Neural cell (in vitro differentiated cells): ENCODE measurements at regions not wholly inside any gene's neighbourhood (a gene's known extent, or its start where the extent isn't known, plus 50 kb on each side); places are given as distances from the start of the nearest gene placed in this dataset.

Experiments used
- H2AFZ ChIP-seq: fragments of 200-600, 300-800 bp; sonication (generic), shearing (Covaris generic); 2 replicates; pipeline ENCODE4 v1.6.0; 2014; ENCODE audit warnings: low read depth, mild to moderate bottlenecking, antibody characterized with exemption, low read length, moderate library complexity
- H3F3A ChIP-seq: fragments of 200-600 bp; shearing (Covaris generic); 2 replicates; pipeline ENCODE4 v1.6.1; 2016; ENCODE audit warnings: mild to moderate bottlenecking, moderate library complexity, mixed read lengths, antibody characterized with exemption, low read length; ENCODE audit not compliant: insufficient read depth, poor library complexity, severe bottlenecking
- H3K27ac ChIP-seq: fragments of 200-600, 300-800 bp; sonication (generic), shearing (Covaris generic); 2 replicates; pipeline ENCODE4 v1.5.1; 2014; ENCODE audit warnings: mild to moderate bottlenecking, low read length, moderate library complexity
- H3K27me3 ChIP-seq: fragments of 300-800, 200-600 bp; sonication (generic), shearing (Covaris generic); 2 replicates; pipeline ENCODE4 v1.6.0; 2014; ENCODE audit warnings: mild to moderate bottlenecking, low read depth, low read length, moderate library complexity; ENCODE audit not compliant: insufficient read depth
- H3K36me3 ChIP-seq: fragments of 300-800, 200-600 bp; sonication (generic), shearing (Covaris generic); 2 replicates; pipeline ENCODE4 v1.5.1; 2014; ENCODE audit warnings: mild to moderate bottlenecking, antibody characterized with exemption, low read length, moderate library complexity; ENCODE audit not compliant: insufficient read depth
- H3K4me2 ChIP-seq: fragments of 300-800, 200-600 bp; sonication (generic), shearing (Covaris generic); 2 replicates; pipeline ENCODE4 v1.6.0; 2014; ENCODE audit warnings: mild to moderate bottlenecking, low read length
- H3K4me3 ChIP-seq: fragments of 300-800, 200-600 bp; sonication (generic), shearing (Covaris generic); 2 replicates; pipeline ENCODE4 v1.5.1; 2014; ENCODE audit warnings: mild to moderate bottlenecking, low read length, moderate library complexity
- H3K79me2 ChIP-seq: fragments of 200-600 bp; shearing (Covaris generic); replicated peaks from 2 replicates; pipeline ENCODE4 v1.6.0; 2014; ENCODE audit warnings: mild to moderate bottlenecking, low read length, moderate library complexity; ENCODE audit not compliant: insufficient read depth
- H3K9ac ChIP-seq: fragments of 300-800, 200-600 bp; sonication (generic), shearing (Covaris generic); 2 replicates; pipeline ENCODE4 v1.6.1; 2016; ENCODE audit warnings: mild to moderate bottlenecking, low read length, mixed read lengths
- H3K9me2 ChIP-seq: fragments of 200-600 bp; shearing (Covaris generic); 2 replicates; pipeline ENCODE4 v1.6.1; 2016; ENCODE audit warnings: mild to moderate bottlenecking, low read length, mixed read lengths; ENCODE audit not compliant: insufficient read depth
- H3K9me3 ChIP-seq: fragments of 200-600, 300-800 bp; sonication (generic), shearing (Covaris generic); 2 replicates; pipeline ENCODE4 v1.6.1; 2016; ENCODE audit warnings: mild to moderate bottlenecking, mixed run types, low read length, moderate library complexity, mixed read lengths
- H4K20me1 ChIP-seq: fragments of 200-600 bp; shearing (Covaris generic); 2 replicates; pipeline ENCODE4 v1.6.1; 2016; ENCODE audit warnings: mild to moderate bottlenecking, mixed run types; ENCODE audit not compliant: insufficient read depth
- CTCF ChIP-seq: fragments of 450-650 bp; IDR thresholded peaks from 2 replicates; pipeline ENCODE4 v1.5.1; 2014; ENCODE audit warnings: antibody characterized with exemption, mild to moderate bottlenecking, moderate library complexity; ENCODE audit not compliant: poor library complexity, severe bottlenecking
- EP300 ChIP-seq: fragments of 450-650 bp; conservative IDR thresholded peaks from 2 replicates; pipeline ENCODE4 v1.6.1; 2014; ENCODE audit warnings: antibody characterized with exemption, mild to moderate bottlenecking, moderate library complexity; ENCODE audit not compliant: poor library complexity, severe bottlenecking
- EZH2 ChIP-seq: fragments of 200-600, 300-800 bp; shearing (Covaris generic), sonication (generic); IDR thresholded peaks from 2 replicates; pipeline ENCODE4 v1.6.1; 2014; ENCODE audit warnings: antibody characterized with exemption, low read length, borderline replicate concordance, mild to moderate bottlenecking; ENCODE audit not compliant: insufficient read depth, poor library complexity, severe bottlenecking
- MXI1 ChIP-seq: fragments of 450-650 bp; conservative IDR thresholded peaks from 2 replicates; pipeline ENCODE4 v1.6.1; 2014; ENCODE audit warnings: antibody characterized with exemption, mild to moderate bottlenecking; ENCODE audit not compliant: poor library complexity, severe bottlenecking
- POLR2AphosphoS5 ChIP-seq: IDR thresholded peaks from 2 replicates; pipeline ENCODE4 v1.6.1; 2012
- RAD21 ChIP-seq: fragments of 450-650 bp; conservative IDR thresholded peaks from 2 replicates; pipeline ENCODE4 v1.6.1; 2014; ENCODE audit warnings: antibody characterized with exemption, mild to moderate bottlenecking, moderate library complexity
- REST ChIP-seq: IDR thresholded peaks from 2 replicates; pipeline ENCODE4 v1.6.1; 2012; ENCODE audit warnings: borderline replicate concordance
- SMC3 ChIP-seq: fragments of 450-650 bp; conservative IDR thresholded peaks from 2 replicates; pipeline ENCODE4 v1.6.1; 2014; ENCODE audit warnings: antibody characterized with exemption, mild to moderate bottlenecking, moderate library complexity; ENCODE audit not compliant: poor library complexity
- TAF1 ChIP-seq: IDR thresholded peaks from 2 replicates; pipeline ENCODE4 v1.6.1; 2012; ENCODE audit warnings: low read depth

- Histone ChIP-seq H3K36me3 (no peaks in the 10 kb centered on the region), H2AFZ (no peak overlapping the region), H3F3A (peaks cover 2% of the 10 kb centered on the region), H3K9ac (no peak overlapping the region), H3K27ac (no peak overlapping the region), H3K4me3 (no peak overlapping the region), H3K27me3 (no peaks in the 10 kb centered on the region), H3K9me2 (no peaks in the 10 kb centered on the region), H3K9me3 (no peaks in the 10 kb centered on the region), H4K20me1 (no peaks in the 10 kb centered on the region), H3K79me2 (no peaks in the 10 kb centered on the region), H3K4me2 (no peak overlapping the region)
- TF ChIP-seq SMC3 (no peak), CTCF (no peak), EZH2 (no peak), REST (no peak), POLR2AphosphoS5 (no peak), MXI1 (no peak), TAF1 (no peak), RAD21 (no peak), EP300 (no peak)
These were observed 331.8 kb downstream of the KCNJ3 start for GRCh38 chr2:155030296-155030695.

- no peak overlapping the region for H3K4me2 ChIP-seq
- H3K27ac ChIP-seq: no peak overlapping the region
- H2AFZ ChIP-seq: no peak overlapping the region
- H3K9me2 ChIP-seq: no peaks in the 10 kb centered on the region
- TF ChIP-seq TAF1 (no peak), EZH2 (no peak), MXI1 (no peak), CTCF (no peak), POLR2AphosphoS5 (no peak), REST (no peak), RAD21 (no peak), SMC3 (no peak), EP300 (no peak)
- H4K20me1 ChIP-seq: no peaks in the 10 kb centered on the region
- H3K9me3 ChIP-seq: no peaks in the 10 kb centered on the region
- peaks cover 6% of the 10 kb centered on the region for H3F3A ChIP-seq
- no peaks in the 10 kb centered on the region for H3K36me3 ChIP-seq
- no peak overlapping the region for H3K9ac ChIP-seq
- H3K79me2 ChIP-seq: no peaks in the 10 kb centered on the region
- H3K4me3 ChIP-seq: no peak overlapping the region
- H3K27me3 ChIP-seq: no peaks in the 10 kb centered on the region
These were observed 328.2 kb downstream of the KCNJ3 start for GRCh38 chr2:155026651-155027174.
